HUES64 (cell line): ENCODE measurements at regions not wholly inside any gene's neighbourhood (a gene's known extent, or its start where the extent isn't known, plus 50 kb on each side); places are given as distances from the start of the nearest gene placed in this dataset.
"Not testable (repeated sequence)": the region's sequence is repeated elsewhere in the genome, so short reads cannot be mapped to it uniquely, and the experiment has no call there.

Experiments used
- H3K27ac ChIP-seq: 2 replicates; pipeline ENCODE4 v1.7.0; 2013; ENCODE audit warnings: low read depth, low read length, inconsistent platforms
- H3K27me3 ChIP-seq: 2 replicates; pipeline ENCODE4 v1.6.1; 2013; ENCODE audit warnings: mild to moderate bottlenecking, low read length; ENCODE audit not compliant: insufficient read depth
- H3K36me3 ChIP-seq: 2 replicates; pipeline ENCODE4 v1.6.1; 2013; ENCODE audit warnings: mild to moderate bottlenecking, low read length; ENCODE audit not compliant: insufficient read depth
- H3K4me1 ChIP-seq: 2 replicates; pipeline ENCODE4 v1.6.1; 2013; ENCODE audit warnings: mild to moderate bottlenecking, low read length, moderate library complexity; ENCODE audit not compliant: insufficient read depth
- H3K4me3 ChIP-seq: 2 replicates; pipeline ENCODE4 v1.5.1; 2013; ENCODE audit warnings: mild to moderate bottlenecking, low read length, moderate library complexity
- H3K9ac ChIP-seq: 2 replicates; pipeline ENCODE4 v1.6.1; 2013; ENCODE audit warnings: mild to moderate bottlenecking, low read depth, low read length
- H3K9me3 ChIP-seq: 2 replicates; pipeline ENCODE4 v1.6.1; 2013; ENCODE audit warnings: low read depth, low read length; ENCODE audit not compliant: insufficient read depth
- WGBS: fragments of 150-250, 120-280 bp; methylation state at CpG from one replicate; pipeline ENCODE4 v1.1.7; 2013; ENCODE audit warnings: missing lambda C conversion rate; 5-methylcytosine and 5-hydroxymethylcytosine counted together

- Histone ChIP-seq H3K4me1 (peaks cover 7% of the 10 kb centered on the region; the same call in 1 of the 2 replicates), H3K4me3 (no peak overlapping the region), H3K27ac (no peak overlapping the region), H3K9me3 (no peaks in the 10 kb centered on the region), H3K27me3 (no peaks in the 10 kb centered on the region), H3K36me3 (no peaks in the 10 kb centered on the region), H3K9ac (no peak overlapping the region)
- 91% methylated on average over 1 of the region's 1 CpG for WGBS
Observed at GRCh38 chr14:55915456-55915855, 202.8 kb upstream of the PELI2 start.

- H3K9ac ChIP-seq, H3K27ac ChIP-seq, H3K4me1 ChIP-seq, H3K27me3 ChIP-seq, H3K9me3 ChIP-seq, H3K4me3 ChIP-seq, H3K36me3 ChIP-seq: not testable (repeated sequence)
- WGBS = 98% methylated on average over 13 of the region's 13 CpGs
Observed at GRCh38 chr14:55919800-55920199, 198.4 kb upstream of the PELI2 start.

GRCh38 chr14:55921511-55921910, 196.7 kb upstream of the PELI2 start:
- Histone ChIP-seq H3K27ac (no peak overlapping the region), H3K9me3 (no peaks in the 10 kb centered on the region), H3K4me3 (no peak overlapping the region), H3K4me1 (peaks cover 11% of the 10 kb centered on the region; the same call in 1 of the 2 replicates), H3K27me3 (no peaks in the 10 kb centered on the region), H3K36me3 (no peaks in the 10 kb centered on the region), H3K9ac (no peak overlapping the region)
- 79% methylated on average over 1 of the region's 1 CpG for WGBS

GRCh38 chr14:55926007-55926406, 192.2 kb upstream of the PELI2 start:
- 88% methylated on average over 6 of the region's 6 CpGs for WGBS
- no peak overlapping the region for H3K27ac ChIP-seq
- no peaks in the 10 kb centered on the region for H3K36me3 ChIP-seq
- H3K9me3 ChIP-seq = no peaks in the 10 kb centered on the region
- no peaks in the 10 kb centered on the region for H3K27me3 ChIP-seq
- H3K4me3 ChIP-seq = no peak overlapping the region
- H3K9ac ChIP-seq = no peak overlapping the region
- peaks cover 11% of the 10 kb centered on the region; the same call in 1 of the 2 replicates for H3K4me1 ChIP-seq

- H3K4me1 ChIP-seq = peaks cover 11% of the 10 kb centered on the region; the same call in 1 of the 2 replicates
- H3K9me3 ChIP-seq = no peaks in the 10 kb centered on the region
- no peak overlapping the region for H3K9ac ChIP-seq
- H3K4me3 ChIP-seq = no peak overlapping the region
- no peaks in the 10 kb centered on the region for H3K36me3 ChIP-seq
- no peaks in the 10 kb centered on the region for H3K27me3 ChIP-seq
- no peak overlapping the region for H3K27ac ChIP-seq
- WGBS = 76% methylated on average over 2 of the region's 2 CpGs
Observed at GRCh38 chr14:55927028-55927427, 191.2 kb upstream of the PELI2 start.

GRCh38 chr14:55928276-55928675, 189.9 kb upstream of the PELI2 start:
- no peaks in the 10 kb centered on the region for H3K36me3 ChIP-seq
- no peaks in the 10 kb centered on the region for H3K9me3 ChIP-seq
- H3K27ac ChIP-seq = no peak overlapping the region
- WGBS = 73% methylated on average over 1 of the region's 2 CpGs
- H3K4me1 ChIP-seq = peaks cover 11% of the 10 kb centered on the region; the same call in 1 of the 2 replicates
- H3K4me3 ChIP-seq = no peak overlapping the region
- no peak overlapping the region for H3K9ac ChIP-seq
- H3K27me3 ChIP-seq = no peaks in the 10 kb centered on the region

GRCh38 chr14:55929136-55929535, 189.1 kb upstream of the PELI2 start:
- no peak overlapping the region for H3K27ac ChIP-seq
- WGBS = 75% methylated on average over 4 of the region's 4 CpGs
- no peak overlapping the region for H3K9ac ChIP-seq
- no peak overlapping the region for H3K4me3 ChIP-seq
- H3K9me3 ChIP-seq = peaks cover 5% of the 10 kb centered on the region
- no peaks in the 10 kb centered on the region for H3K36me3 ChIP-seq
- peaks cover 11% of the 10 kb centered on the region; the same call in 1 of the 2 replicates for H3K4me1 ChIP-seq
- no peaks in the 10 kb centered on the region for H3K27me3 ChIP-seq

- Histone ChIP-seq H3K36me3 (no peaks in the 10 kb centered on the region), H3K9me3 (peaks cover 5% of the 10 kb centered on the region), H3K27me3 (no peaks in the 10 kb centered on the region), H3K9ac (no peak overlapping the region), H3K4me3 (no peak overlapping the region), H3K27ac (no peak overlapping the region), H3K4me1 (peaks cover 6% of the 10 kb centered on the region; the same call in 1 of the 2 replicates)
- WGBS = 89% methylated on average over 4 of the region's 5 CpGs
Observed at GRCh38 chr14:55930016-55930784, 188.0 kb upstream of the PELI2 start.

GRCh38 chr14:55936691-55937090, 181.5 kb upstream of the PELI2 start:
- Histone ChIP-seq H3K36me3 (no peaks in the 10 kb centered on the region), H3K4me1 (peaks cover 12% of the 10 kb centered on the region), H3K27ac (peak overlapping the region; percentile 49; the same call in 1 of the 2 replicates), H3K9me3 (peaks cover 15% of the 10 kb centered on the region), H3K27me3 (no peaks in the 10 kb centered on the region), H3K4me3 (no peak overlapping the region), H3K9ac (peak overlapping the region; percentile 32; the same call in 1 of the 2 replicates)
- WGBS = 83% methylated on average over 3 of the region's 3 CpGs

- peaks cover 15% of the 10 kb centered on the region for H3K9me3 ChIP-seq
- H3K4me1 ChIP-seq = peaks cover 12% of the 10 kb centered on the region
- no peak overlapping the region for H3K4me3 ChIP-seq
- H3K9ac ChIP-seq = no peak overlapping the region
- no peak overlapping the region for H3K27ac ChIP-seq
- WGBS = 90% methylated on average over 10 of the region's 10 CpGs
- no peaks in the 10 kb centered on the region for H3K36me3 ChIP-seq
- H3K27me3 ChIP-seq = no peaks in the 10 kb centered on the region
Observed at GRCh38 chr14:55938249-55938791, 179.9 kb upstream of the PELI2 start.

- WGBS = 95% methylated on average over 4 of the region's 4 CpGs
- H3K27ac ChIP-seq = no peak overlapping the region
- no peaks in the 10 kb centered on the region for H3K36me3 ChIP-seq
- H3K27me3 ChIP-seq = no peaks in the 10 kb centered on the region
- peaks cover 5% of the 10 kb centered on the region for H3K4me1 ChIP-seq
- H3K4me3 ChIP-seq = no peak overlapping the region
- no peak overlapping the region for H3K9ac ChIP-seq
- peaks cover 9% of the 10 kb centered on the region; the same call in 1 of the 2 replicates for H3K9me3 ChIP-seq
Observed at GRCh38 chr14:55942076-55942654, 176.0 kb upstream of the PELI2 start.
